Calu3 (cell line): ENCODE measurements at regions not wholly inside any gene's neighbourhood (a gene's known extent, or its start where the extent isn't known, plus 50 kb on each side); places are given as distances from the start of the nearest gene placed in this dataset.

ENCODE experiments used
- BruUV-seq: library from RNA; stranded (reverse); fragments of 400-500 nt; replicated peaks from 2 replicates; lab custom pipeline; 2021; lab: Mats Ljungman, UMichigan
- CTCF ChIA-PET: fragments of 300-600 bp; sonication (Branson Sonifier 250); formaldehyde crosslinking; loops from one replicate; lab custom pipeline; 2022; ENCODE audit warnings: antibody characterized with exemption; lab: Charles Lee
- DNase-seq: peaks from one replicate; pipeline ENCODE4 v3.0.0; 2022
- H3K27ac Mint-ChIP-seq: one replicate; pipeline ENCODE4 v1.8.0; 2022; ENCODE audit warnings: mixed read lengths; ENCODE audit not compliant: unreplicated experiment
- H3K27me3 Mint-ChIP-seq: one replicate; pipeline ENCODE4 v1.8.0; 2022; ENCODE audit warnings: mixed read lengths; ENCODE audit not compliant: unreplicated experiment
- H3K36me3 Mint-ChIP-seq: one replicate; pipeline ENCODE4 v1.8.0; 2022; ENCODE audit warnings: mild to moderate bottlenecking, moderate library complexity, mixed read lengths; ENCODE audit not compliant: insufficient read depth, unreplicated experiment
- H3K4me1 Mint-ChIP-seq: one replicate; pipeline ENCODE4 v1.8.0; 2022; ENCODE audit warnings: mild to moderate bottlenecking, low read depth, mixed read lengths; ENCODE audit not compliant: unreplicated experiment
- H3K4me3 Mint-ChIP-seq: one replicate; pipeline ENCODE4 v1.8.0; 2022; ENCODE audit warnings: mild to moderate bottlenecking, low read depth, moderate library complexity, mixed read lengths; ENCODE audit not compliant: unreplicated experiment
- H3K9me3 Mint-ChIP-seq: one replicate; pipeline ENCODE4 v1.8.0; 2022; ENCODE audit warnings: low read depth, mixed read lengths; ENCODE audit not compliant: unreplicated experiment
- intact Hi-C: fragments of 100-400 bp; cut with micrococcal nuclease; formaldehyde crosslinking; loops from one replicate; pipeline ENCODE4 v1.10.0; 2022; ENCODE audit not compliant: unreplicated experiment
- TF ChIP-seq, protein P1 (sequence below): fragments of 200-600 bp; IDR thresholded peaks from one replicate; pipeline ENCODE4 v1.8.0; 2022; ENCODE audit warnings: antibody characterized with exemption; ENCODE audit not compliant: unreplicated experiment

DNA sequence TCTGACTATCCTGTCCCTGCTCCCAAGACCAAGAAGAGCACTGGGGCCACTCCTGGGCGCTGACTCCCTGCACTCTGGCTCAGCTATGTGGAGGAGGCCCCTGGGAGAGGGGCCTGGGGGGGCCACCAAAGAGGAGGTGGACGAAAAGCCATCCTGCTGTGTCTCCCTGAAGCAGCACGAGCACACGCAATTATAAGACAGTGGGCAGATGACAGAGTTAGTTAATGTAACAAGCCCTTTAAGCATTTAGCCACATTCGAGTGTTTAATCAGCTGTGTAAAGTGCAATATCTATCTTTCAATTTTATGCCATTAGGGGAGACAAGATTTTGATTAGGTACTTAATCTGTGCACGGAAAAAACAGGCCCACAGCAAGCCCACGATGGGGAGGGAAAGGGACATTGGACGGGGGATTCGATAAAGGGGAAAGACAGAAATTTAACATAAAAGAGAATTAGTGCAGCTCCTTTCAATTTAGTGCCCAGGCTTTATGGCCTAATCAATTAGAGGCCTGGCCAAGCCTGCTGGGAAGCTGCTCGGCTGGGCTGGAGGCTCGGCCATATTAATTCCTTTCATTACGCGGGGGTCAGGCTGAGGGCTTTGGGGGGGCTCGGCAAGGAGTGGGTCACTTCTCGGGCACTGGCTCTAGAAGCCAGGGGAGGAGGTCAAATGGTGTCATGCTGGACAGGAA is 286.2 kb downstream of the DHX35 start:
- peaks cover 98% of the 10 kb centered on the region for H3K27me3 Mint-ChIP-seq
- intact Hi-C loops: no loop called here
- no TSS peak for BruUV-seq
- H3K4me3 Mint-ChIP-seq: no peak overlapping the region
- no peaks in the 10 kb centered on the region for H3K9me3 Mint-ChIP-seq
- CTCF ChIA-PET: interaction anchor here (0.7 kb wide), 1 partner anchor 830 kb away, joined by 7 read pairs; no protein-coding TSS in a partner anchor
- H3K4me1 Mint-ChIP-seq: no peaks in the 10 kb centered on the region
- H3K27ac Mint-ChIP-seq: no peak overlapping the region
- no peaks in the 10 kb centered on the region for H3K36me3 Mint-ChIP-seq
- TF ChIP-seq, protein P1, sequence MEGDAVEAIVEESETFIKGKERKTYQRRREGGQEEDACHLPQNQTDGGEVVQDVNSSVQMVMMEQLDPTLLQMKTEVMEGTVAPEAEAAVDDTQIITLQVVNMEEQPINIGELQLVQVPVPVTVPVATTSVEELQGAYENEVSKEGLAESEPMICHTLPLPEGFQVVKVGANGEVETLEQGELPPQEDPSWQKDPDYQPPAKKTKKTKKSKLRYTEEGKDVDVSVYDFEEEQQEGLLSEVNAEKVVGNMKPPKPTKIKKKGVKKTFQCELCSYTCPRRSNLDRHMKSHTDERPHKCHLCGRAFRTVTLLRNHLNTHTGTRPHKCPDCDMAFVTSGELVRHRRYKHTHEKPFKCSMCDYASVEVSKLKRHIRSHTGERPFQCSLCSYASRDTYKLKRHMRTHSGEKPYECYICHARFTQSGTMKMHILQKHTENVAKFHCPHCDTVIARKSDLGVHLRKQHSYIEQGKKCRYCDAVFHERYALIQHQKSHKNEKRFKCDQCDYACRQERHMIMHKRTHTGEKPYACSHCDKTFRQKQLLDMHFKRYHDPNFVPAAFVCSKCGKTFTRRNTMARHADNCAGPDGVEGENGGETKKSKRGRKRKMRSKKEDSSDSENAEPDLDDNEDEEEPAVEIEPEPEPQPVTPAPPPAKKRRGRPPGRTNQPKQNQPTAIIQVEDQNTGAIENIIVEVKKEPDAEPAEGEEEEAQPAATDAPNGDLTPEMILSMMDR: no peak
- DNase-seq: no peak

DNA sequence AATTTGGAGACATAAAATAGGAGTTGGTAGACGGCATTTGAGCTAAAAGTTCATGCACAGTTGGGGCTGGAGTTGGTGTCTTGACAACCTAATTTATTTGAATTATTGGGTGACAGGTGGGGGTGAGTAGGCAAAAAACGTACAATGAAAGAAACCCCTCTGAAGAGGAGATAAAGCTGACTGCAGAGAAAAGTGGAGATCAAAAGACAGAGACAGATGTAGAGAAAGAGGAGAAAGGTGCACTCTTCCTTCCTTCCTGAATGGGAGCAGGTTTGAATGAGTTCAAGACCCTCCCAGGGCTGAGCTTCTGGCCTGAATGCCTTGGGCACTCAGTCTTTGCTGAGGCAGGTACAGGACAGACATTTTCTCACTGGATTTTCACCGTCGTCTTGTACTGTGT is 284.3 kb downstream of the DHX35 start:
- Mint-ChIP-seq H3K36me3 (no peaks in the 10 kb centered on the region), H3K27ac (no peak overlapping the region), H3K4me3 (no peak overlapping the region), H3K9me3 (no peaks in the 10 kb centered on the region), H3K27me3 (peaks cover 87% of the 10 kb centered on the region), H3K4me1 (no peaks in the 10 kb centered on the region)
- TF ChIP-seq, protein P1: no peak
- intact Hi-C loops: no loop called here
- no TSS peak for BruUV-seq
- no peak for DNase-seq
- CTCF ChIA-PET: interaction anchor here (0.6 to 1.3 kb wide), 3 partner anchors 13 to 1802 kb away, joined by 3 read pairs; no protein-coding TSS in a partner anchor

DNA sequence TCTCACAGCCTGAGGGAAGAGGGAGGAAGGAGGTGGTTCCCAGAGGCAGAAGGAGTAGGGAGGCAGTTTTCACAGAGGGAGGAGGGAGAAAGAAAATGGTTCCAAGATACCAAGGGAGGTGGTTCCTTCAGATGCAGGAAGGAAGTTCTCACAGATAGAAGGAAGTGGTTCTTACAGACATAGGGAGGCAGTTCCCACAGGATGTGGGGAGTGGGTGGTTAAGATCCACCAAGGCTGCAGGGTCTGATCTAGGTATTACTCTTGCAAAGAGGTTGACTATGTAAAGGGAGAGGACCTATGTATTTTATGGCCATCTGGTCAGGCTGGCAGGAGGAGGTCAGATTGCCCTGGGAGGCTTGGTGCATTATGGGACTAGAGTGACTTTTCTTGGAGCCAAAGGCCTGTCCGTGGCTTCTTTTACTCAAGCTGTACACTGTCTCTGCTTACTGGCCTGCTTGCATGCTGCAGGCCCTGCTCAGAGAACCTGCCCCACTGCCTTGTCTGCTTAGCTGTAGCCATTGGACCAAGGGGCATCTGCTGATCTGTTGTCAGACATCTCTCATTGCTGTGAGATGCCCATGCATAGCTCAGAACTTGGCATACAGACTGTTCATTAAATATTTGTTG is 283.7 kb downstream of the DHX35 start:
- H3K4me1 Mint-ChIP-seq: no peaks in the 10 kb centered on the region
- no peaks in the 10 kb centered on the region for H3K36me3 Mint-ChIP-seq
- H3K27me3 Mint-ChIP-seq: peaks cover 85% of the 10 kb centered on the region
- no peak overlapping the region for H3K27ac Mint-ChIP-seq
- CTCF ChIA-PET: interaction anchor here (0.6 to 0.7 kb wide), 3 partner anchors 11 to 1803 kb away, joined by 3 read pairs; no protein-coding TSS in a partner anchor
- no peaks in the 10 kb centered on the region for H3K9me3 Mint-ChIP-seq
- BruUV-seq: no TSS peak
- intact Hi-C loops: no loop called here
- DNase-seq: no peak
- no peak overlapping the region for H3K4me3 Mint-ChIP-seq
- TF ChIP-seq, protein P1: no peak

- Mint-ChIP-seq H3K4me1 (no peaks in the 10 kb centered on the region), H3K9me3 (no peaks in the 10 kb centered on the region), H3K27ac (no peak overlapping the region), H3K4me3 (no peak overlapping the region), H3K36me3 (no peaks in the 10 kb centered on the region), H3K27me3 (peaks cover 84% of the 10 kb centered on the region)
- intact Hi-C loops: no loop called here
- no peak for DNase-seq
- TF ChIP-seq, protein P1: no peak
- no TSS peak for BruUV-seq
- CTCF ChIA-PET: no interaction called here
These were observed 281.8 kb downstream of the DHX35 start for GRCh38 chr20:39243962-39244361.
